Stimulated activated naive CD8-positive, alpha-beta T cell treated with anti-CD3 and anti-CD28 coated beads, Interleukin-15, Interleukin-2, amounts not matched to agents 100 U/mL and 50 U/mL, for 24 hours (primary cell): ENCODE measurements at regions not wholly inside any gene's neighbourhood (a gene's known extent, or its start where the extent isn't known, plus 50 kb on each side); places are given as distances from the start of the nearest gene placed in this dataset.
"Not testable (repeated sequence)": the region's sequence is repeated elsewhere in the genome, so short reads cannot be mapped to it uniquely, and the experiment has no call there.

ENCODE experiments used
- ATAC-seq: fragments of 150-1000 bp; cut with Tn5 transposase; one replicate; pipeline ENCODE4 v1.10.0; 2021
- DNase-seq: peaks from one replicate; pipeline ENCODE4 v3.0.0; 2021

GRCh38 chr3:56955492-56956111 lies 104.9 kb upstream of the SPATA12 start:
- ATAC-seq, result no peak
- DNase-seq, result no peak

- DNase-seq (no peak), ATAC-seq (no peak)
Observed at GRCh38 chr3:56954125-56954524, 106.3 kb upstream of the SPATA12 start.

- DNase-seq (no peak), ATAC-seq (no peak)
Observed at GRCh38 chr3:56952846-56953245, 107.6 kb upstream of the SPATA12 start.

- DNase-seq (no peak), ATAC-seq (no peak)
Observed at GRCh38 chr3:56952061-56952460, 108.4 kb upstream of the SPATA12 start.

GRCh38 chr3:56951366-56951765 lies 109.1 kb upstream of the SPATA12 start:
- DNase-seq, result no peak

GRCh38 chr3:56945378-56945777 lies 115.1 kb upstream of the SPATA12 start:
- not testable (repeated sequence) for DNase-seq, ATAC-seq

More at GRCh38 chr3:56951366-56951765, 109.1 kb upstream of the SPATA12 start:
- no peak for ATAC-seq

- DNase-seq (no peak), ATAC-seq (peak; percentile 55)
Observed at GRCh38 chr3:56942523-56942922, 117.9 kb upstream of the SPATA12 start.

- no peak for ATAC-seq
- DNase-seq, result no peak
Observed at GRCh38 chr3:56940976-56941375, 119.5 kb upstream of the SPATA12 start.

GRCh38 chr3:56940321-56940720 lies 120.1 kb upstream of the SPATA12 start:
- no peak for ATAC-seq
- no peak for DNase-seq

GRCh38 chr3:56939834-56940233 lies 120.6 kb upstream of the SPATA12 start:
- peak; percentile 11 for ATAC-seq
- no peak for DNase-seq

GRCh38 chr3:56938530-56938929 lies 121.9 kb upstream of the SPATA12 start:
- DNase-seq, result no peak
- ATAC-seq, result no peak

- no peak for ATAC-seq
- DNase-seq, result no peak
Observed at GRCh38 chr3:56937580-56937979, 122.9 kb upstream of the SPATA12 start.

GRCh38 chr3:56935811-56936210 lies 124.7 kb upstream of the SPATA12 start:
- DNase-seq, result no peak
- ATAC-seq, result no peak

- not testable (repeated sequence) for DNase-seq
Observed at GRCh38 chr3:56934481-56934880, 126.0 kb upstream of the SPATA12 start.

GRCh38 chr3:56933803-56934202 lies 126.7 kb upstream of the SPATA12 start:
- ATAC-seq, result no peak
- DNase-seq, result no peak

More at GRCh38 chr3:56934481-56934880, 126.0 kb upstream of the SPATA12 start:
- not testable (repeated sequence) for ATAC-seq

GRCh38 chr3:56932866-56933265 lies 127.6 kb upstream of the SPATA12 start:
- ATAC-seq (no peak), DNase-seq (no peak)

GRCh38 chr3:56931836-56932235 lies 128.6 kb upstream of the SPATA12 start:
- ATAC-seq (no peak), DNase-seq (no peak)

- ATAC-seq, result peak; percentile 99
- no peak for DNase-seq
Observed at GRCh38 chr3:56930706-56931105, 129.0 kb upstream of the ARHGEF3 start.

- DNase-seq, result no peak
- no peak for ATAC-seq
Observed at GRCh38 chr3:56929809-56930615, 128.3 kb upstream of the ARHGEF3 start.

- ATAC-seq, result no peak
- DNase-seq, result no peak
Observed at GRCh38 chr3:56928379-56929068, 126.8 kb upstream of the ARHGEF3 start.

GRCh38 chr3:56927855-56928254 lies 126.1 kb upstream of the ARHGEF3 start:
- ATAC-seq, result no peak
- no peak for DNase-seq

- ATAC-seq (no peak), DNase-seq (no peak)
Observed at GRCh38 chr3:56926947-56927282, 125.2 kb upstream of the ARHGEF3 start.

- DNase-seq (no peak), ATAC-seq (no peak)
Observed at GRCh38 chr3:56926243-56926946, 124.6 kb upstream of the ARHGEF3 start.
